GM21529 (cell line): ENCODE measurements at regions not wholly inside any gene's neighbourhood (a gene's known extent, or its start where the extent isn't known, plus 50 kb on each side); places are given as distances from the start of the nearest gene placed in this dataset.

Source experiments
- ATAC-seq: cut with Tn5 transposase; IDR thresholded peaks from one replicate; pipeline ENCODE4 v1.9.1; 2021; ENCODE audit not compliant: unreplicated experiment

DNA sequence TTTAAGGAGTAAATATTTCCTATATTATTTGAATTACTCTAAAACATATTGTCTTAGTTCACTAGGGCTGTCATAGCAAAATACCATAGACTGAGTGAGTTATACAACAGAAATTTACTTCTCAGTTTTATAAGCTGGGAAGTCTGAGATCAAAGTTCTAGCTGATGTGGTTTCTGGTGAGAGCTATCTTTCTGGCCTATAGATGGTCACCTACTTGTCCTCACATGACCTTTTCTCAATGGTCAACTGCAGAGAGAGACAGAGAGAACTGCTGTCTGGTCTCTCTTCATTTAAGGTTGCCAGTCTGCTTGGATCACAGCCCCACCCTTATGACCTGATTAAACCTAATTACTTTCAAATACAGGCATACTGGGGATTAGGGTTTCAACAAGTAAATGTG lies 490.9 kb downstream of the FBXO15 start:
- ATAC-seq: no peak

DNA sequence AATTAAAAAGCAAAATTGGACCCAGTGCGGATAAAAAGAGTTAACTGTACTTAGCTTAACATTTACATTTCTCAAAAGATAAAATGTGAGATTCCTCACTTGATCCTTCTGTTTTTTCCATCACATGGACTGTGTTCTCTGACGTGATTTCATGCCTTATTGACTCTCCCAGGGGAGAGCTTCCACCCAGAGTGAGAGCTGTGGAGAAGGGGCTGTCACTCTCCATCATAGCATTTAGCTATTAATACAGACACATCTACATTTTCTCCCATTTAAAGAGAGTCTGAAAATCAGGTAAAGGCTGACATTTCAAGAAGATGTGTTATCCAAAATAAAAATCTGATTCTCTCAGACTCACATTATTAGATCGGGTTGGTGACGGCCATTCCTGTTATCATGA lies 493.8 kb downstream of the FBXO15 start:
- ATAC-seq: no peak

DNA sequence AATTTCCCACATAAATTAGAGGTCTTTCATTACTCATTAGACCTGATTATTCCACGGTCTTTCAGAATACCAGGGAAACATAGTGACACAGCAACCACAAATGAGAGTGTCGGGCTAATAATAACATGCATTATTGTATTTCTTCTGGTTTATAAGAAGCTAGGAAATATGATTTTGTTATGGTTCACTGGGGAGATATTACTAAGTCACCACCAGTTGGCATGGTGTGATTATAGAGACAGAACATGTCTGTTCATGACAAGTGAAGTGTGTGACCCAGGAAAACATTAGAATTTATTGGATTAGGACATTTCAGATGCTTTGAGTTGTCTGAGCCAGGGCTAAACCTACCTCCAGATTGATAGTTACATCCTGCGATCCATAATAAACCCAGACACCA lies 494.4 kb downstream of the FBXO15 start:
- no peak for ATAC-seq

DNA sequence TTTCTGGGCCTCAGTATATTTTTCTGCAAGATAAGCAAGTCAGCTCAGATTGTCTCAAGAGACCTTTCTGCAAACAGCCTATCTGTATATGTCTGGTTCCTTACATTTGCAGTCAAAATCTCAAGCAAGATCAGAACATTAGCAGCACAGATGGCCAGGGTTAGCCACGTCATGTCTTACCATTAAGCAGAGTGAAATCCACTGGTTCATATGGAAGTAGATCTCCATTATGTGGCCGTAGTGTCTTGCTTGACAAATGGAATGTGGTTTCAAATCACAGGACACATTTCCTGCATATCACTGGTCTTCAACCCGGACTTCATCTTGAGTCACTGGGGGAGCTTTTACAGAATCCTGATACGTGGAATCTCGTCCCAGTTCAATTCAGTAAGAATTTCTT lies 500.2 kb downstream of the FBXO15 start:
- no peak for ATAC-seq

DNA sequence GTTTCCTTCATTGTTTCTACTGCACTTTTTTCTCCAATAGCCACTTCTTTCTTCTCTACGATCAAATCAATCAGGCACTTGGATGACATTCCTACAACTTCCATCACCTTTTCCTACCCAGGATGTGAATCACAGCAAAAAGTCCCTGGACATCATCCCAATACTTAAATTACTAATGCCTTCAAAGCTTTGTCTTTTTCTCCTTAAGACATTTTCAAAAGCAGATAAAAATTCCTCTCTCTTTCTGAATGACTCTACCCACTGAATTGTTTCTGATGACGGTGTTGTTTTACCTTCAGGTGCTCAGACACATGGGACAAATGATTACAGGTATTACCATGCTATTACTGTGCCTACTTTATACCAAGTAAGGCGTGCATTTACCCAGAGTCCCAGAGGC lies 500.9 kb downstream of the FBXO15 start:
- no peak for ATAC-seq

DNA sequence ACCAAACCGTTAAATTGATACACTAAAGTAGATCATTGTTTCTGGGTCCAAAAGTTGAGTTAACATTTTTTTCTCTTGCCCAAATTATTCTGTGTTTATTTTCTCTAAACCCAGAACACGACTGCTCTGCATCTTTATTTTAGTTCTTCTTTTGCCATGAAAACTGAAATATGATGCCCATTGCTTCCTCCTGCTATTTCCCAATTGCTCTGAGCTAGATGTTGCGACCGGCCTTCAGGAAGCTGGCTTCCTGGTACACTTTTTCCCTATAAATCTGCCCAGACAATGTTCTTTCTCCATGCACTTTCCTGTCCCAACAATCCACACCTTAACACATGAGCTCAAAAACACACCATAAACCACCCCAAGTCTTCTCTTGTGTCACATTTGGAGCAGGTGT lies 501.4 kb downstream of the FBXO15 start:
- ATAC-seq: no peak

DNA sequence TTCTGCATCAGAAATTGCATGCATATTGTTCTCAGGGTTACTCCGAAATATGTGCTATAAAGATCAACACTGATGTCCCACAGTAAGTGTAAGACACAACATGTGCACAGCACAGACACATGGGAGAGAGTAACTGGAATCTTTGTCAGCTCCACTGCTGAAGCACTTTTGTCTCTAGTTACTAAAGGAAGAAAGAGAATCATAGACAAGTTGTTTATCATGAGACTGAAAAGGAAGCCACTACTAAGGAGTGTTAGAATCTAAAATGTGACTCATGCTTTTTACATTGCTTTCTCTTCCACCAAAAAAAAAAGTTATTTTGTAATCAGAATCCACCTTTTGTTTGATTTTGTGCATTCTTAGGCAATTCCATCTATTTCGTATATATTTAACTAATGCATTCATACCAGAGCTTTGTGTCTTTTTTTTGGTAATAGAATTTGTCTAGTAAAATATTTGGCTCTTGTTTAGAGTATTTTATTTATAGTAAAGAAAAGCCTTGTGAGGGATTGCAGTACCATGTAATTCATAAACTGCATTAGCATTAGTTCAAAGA lies 502.4 kb downstream of the FBXO15 start:
- no peak for ATAC-seq

DNA sequence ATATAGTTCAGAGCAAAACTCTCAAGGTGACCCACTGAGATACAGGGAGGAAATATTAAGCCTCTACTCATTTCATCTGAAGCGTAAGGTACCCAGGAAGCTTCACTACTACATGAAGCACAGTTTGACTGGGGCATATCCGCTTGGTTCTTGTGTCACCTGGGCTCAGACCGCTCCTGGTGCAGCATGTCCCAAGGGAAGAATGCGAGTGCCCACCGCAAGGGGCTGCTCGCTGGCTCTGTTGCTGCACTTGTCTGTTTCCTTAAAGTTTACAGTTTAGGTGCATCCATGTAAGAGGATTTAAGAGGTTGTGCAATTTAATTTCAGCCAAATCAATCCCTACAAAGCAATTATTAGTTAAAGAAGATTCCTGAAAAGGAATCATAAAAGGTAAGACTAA lies 507.8 kb downstream of the FBXO15 start:
- ATAC-seq: no peak

DNA sequence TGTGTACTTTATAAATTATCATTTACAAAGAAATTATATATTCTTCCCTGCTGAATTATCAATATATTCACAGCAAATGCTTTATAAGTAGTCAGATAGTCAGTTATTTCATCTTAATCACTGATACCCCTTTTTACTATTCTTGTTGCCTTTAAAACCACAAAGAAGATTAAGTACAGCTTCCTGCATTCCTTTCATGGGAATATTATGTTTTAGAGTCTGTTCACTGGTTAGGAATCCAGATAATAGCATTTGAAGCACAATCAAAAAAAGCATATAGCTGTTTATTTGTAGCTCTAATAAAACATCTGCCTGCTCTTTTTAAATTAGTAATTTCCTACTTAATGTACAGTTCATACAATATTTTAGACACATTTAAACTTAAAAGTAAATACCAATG lies 508.9 kb downstream of the FBXO15 start:
- ATAC-seq: no peak

DNA sequence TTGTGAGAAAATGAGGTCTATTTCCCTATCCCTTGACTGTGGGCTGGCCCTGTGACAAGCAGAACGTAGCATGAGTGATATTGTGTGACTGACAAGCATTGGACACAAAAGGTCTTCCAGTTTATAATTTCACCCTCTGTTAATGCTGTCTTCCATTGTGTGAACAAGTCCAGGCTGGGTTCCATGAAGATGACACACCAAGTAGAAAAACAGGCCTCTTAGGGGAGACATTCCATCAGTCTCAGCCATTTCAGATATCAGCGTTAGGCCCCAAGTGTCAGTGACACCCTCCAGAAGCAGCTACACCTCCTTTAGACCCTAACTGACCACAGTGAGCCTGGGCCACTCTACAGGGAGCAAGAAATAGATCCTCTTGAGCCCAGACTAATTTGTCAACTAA lies 511.3 kb downstream of the FBXO15 start:
- no peak for ATAC-seq

DNA sequence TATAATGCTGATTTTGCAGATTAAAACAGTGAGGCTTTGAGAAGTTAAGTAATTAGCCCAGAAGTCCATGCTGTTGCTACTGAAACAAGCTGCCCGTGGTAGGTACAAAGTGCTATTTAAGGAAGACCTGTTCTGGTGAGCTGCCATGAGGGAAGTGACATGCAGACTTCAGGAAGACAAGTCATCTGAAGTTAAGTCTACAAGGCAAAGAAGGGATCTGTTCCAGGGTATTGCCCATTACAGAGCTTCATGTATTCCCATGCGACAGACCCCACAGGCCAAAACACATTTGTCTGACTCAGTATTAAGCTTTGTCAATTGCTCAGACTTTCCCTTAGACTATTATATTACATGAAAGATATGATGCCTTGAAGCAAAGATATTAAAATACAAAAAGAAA lies 520.8 kb downstream of the FBXO15 start:
- ATAC-seq: no peak

DNA sequence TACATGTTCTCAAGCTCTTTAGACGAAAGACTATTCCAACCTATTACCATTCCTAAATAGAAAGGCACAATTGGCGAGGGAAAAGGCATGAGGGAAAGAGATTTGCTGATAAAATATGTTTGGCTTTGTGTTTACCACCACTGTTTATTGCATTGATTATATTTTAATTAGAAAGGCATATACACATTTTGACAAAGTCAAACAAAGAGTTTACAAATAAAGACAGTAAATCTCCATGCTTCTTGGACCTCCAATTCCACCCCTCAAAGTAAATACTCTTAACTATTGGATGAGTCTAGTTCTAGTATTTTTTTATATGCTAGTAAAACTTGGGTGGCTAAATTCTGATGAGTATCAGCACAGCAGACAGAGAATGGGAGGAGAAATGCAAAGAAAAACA lies 521.4 kb downstream of the FBXO15 start:
- ATAC-seq: no peak

DNA sequence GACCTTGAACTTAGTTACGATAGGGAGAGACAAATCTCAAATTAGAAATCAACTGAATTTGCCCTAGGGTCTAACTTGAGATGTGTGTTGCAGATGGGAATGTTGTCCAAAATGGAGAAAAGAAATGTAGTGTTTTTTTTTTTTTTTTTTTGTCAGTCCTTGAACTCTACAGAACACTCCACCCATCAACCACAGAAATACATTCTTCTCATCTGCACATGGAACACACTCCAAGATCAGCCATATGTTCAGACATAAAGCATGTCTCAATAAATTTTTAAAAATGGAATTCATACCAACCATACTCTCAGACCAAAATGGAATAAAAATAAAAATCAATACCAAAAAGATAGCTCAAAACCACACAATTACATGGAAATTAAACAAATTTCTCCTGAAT lies 526.5 kb downstream of the FBXO15 start:
- no peak for ATAC-seq

DNA sequence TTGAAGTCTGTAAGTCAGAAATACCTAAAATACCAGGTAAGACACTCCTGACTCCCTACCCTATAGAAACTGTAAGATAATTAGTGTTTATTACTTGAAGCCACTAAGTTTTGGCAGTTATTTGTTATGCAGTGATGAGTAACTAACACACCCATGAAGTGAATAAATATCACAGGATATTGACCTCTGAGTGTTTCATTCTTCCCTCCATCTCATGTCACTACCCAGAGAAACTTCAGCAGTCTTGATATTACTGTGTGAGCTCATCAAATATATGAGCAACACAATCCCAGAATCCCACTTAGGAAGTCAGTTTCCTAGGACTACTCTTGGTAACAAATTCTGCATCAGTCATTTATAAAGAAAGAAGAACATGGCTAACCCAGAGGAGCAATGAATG lies 529.7 kb downstream of the FBXO15 start:
- no peak for ATAC-seq

DNA sequence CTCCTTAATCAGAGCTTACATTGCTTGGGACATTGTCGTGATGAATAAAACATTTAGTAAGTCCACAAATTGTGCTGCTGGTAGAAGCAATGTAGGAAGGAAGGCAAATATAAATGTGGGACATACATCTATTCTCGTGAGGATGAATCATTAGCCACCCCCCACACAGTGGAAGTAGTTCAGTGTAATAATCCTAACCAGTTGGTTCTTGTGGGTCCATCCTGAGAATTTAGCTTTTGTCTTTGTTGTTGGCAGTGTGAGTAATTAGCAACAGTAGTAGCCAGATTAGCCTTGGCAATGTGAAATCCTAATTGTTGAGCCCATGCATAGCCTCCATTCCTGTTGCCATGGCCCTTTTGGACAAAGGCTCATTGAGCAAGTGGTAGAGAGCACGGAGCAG lies 532.1 kb downstream of the FBXO15 start:
- no peak for ATAC-seq

DNA sequence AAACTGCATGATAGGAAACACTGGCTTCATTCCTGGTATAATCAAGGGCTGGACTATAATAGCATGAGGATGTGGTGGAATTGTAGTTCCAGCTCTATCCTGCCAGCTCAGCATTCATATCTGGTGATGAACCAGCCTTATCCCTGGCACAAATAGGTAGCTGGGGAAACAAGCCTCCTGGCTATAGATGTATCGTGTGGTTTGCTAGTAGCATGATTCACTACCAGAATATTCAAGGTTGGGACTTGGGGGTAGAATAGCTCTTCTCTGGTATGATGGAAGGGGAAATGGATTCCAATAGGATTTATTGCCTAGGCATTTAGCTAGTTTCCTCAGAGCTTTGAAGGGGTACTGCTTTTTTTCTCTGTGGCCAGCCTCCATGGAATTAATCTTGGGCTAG lies 532.8 kb downstream of the FBXO15 start:
- ATAC-seq: no peak

DNA sequence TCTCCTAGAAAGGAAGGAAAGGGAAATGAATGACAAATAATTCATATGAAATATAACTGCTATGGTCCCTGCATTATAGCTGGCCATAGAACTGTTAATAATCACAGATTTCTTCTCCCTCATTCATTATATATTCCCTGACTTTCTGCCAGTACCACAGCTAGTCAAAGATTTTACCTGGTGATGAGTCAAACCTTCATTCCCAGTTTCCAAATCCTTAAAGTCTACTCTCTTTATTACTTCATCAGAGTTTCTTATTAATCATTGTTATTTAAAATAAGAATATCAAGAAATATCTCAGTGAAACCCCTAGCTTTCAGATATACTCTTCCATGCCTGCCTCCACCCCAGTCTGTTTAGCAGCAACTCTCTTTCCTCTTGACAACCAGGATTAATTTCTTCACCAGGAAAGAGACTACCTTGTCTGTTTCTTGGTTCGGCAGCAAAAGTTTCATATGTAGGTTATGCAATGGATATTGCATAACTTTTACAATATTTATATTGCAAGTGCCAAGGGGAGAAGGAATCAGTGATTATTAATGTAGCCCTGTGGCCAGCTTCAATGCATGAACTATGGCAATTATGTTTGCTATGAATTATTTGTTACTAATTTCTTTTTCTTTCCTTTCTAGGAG lies 533.8 kb downstream of the FBXO15 start:
- ATAC-seq: no peak

DNA sequence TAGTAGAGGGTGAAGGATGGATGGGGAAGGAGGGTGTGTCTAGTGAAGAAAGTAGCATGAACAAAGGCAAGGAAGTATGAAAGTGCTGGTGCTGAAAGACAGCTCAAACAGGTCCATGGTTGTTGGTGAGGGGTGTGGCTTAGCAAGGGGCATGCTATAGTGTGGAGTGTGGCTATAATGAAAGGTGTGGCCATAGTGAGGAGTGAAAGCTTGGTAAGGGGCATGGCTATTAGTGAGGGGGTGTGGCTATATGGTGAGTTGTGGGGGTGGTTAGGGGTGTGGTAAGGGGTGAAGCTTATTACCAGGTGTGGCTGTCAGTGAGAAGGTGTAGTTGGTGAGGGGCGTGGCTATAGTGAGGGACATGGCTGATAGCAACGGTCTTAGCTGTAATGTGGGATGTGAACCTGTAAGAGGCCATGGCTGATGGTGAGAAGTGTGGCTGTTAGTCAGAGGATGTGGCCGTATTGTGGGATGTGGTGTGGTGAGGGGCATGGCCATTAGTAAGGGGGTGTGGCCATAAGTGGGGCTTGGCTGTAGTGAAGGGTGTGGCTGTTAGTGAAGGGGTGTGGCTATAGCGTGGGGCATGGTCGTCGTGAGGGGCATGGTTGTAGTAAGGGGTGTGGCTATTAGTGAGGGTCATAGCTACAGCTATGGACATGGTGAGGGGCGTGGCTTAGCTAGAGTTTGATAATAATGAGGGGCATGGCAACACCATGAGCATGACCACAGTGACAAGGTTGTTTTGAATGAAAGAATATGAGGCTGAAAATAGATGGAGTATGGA lies 549.6 kb downstream of the FBXO15 start:
- ATAC-seq: no peak

DNA sequence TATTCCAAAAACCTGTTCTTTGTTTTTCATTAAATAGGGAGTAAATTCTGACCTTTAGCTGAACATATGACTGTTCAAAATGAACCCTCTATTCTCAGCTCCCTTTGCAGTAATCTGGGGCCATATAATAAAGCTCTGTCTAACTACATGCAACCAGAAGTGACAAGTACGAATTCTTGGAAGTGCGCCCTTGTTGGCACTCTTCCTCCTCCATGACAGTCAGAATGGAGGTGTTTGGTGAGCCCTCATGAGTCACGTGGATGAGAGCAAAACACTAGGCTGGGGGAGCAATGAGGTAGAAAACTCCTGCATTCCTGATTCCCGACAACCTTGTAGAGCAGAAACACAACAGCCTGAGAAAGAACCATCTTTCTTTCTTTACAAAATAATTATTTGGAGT lies 552.9 kb downstream of the FBXO15 start:
- no peak for ATAC-seq

DNA sequence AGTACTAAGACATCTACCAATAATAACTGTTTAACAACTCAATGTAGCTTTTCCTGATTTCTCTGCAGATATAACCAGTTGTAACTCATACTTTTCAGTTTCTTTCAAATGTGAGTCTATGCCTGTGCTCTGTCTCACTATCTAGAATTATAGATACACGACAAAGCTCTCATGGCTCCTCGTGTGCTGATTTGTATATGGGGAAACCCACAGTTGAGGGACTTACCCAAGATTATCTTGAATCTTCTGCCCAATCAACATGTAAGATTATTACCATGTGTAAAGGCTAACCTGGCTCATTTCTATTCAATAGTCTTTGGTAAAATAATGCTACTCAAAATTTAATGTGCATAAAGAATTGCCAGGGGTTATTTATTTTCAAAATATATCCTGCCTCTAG lies 554.4 kb downstream of the FBXO15 start:
- no peak for ATAC-seq

DNA sequence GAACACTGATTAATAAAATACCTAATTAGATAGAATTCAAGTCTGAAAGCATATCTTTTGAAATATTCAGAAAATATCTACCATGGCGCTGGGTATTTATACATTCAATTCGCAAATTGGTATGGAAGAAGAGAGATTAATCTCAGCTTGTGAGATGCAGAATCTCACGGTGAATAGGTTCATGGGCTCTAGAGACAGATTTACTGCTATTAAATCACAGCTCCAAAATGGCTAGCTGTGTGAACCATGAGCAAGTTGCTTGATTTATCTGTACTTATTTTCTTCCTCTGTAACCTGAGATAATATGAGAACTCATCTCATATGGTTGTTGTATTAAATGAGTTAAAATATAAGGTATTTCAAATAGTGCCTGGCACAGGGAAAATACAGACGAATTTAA lies 556.7 kb downstream of the FBXO15 start:
- no peak for ATAC-seq

DNA sequence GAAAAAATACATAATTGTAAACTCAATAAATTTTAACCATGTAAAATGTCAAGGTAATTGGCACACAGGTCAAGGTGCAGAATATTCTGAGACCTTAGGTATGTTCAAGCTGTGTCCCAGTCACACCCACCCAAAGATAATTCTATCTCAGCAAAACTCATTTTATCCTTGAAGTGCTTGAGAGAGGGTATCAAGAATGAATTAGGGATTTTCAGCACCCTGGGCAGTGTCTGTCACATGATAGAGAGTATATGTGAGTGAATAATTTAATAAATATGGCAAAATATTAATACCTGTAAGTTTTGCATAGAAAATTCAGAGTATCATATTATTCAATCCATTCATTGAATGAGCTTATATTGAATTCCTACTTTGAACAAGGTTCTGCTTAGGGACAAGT lies 567.9 kb downstream of the FBXO15 start:
- no peak for ATAC-seq

DNA sequence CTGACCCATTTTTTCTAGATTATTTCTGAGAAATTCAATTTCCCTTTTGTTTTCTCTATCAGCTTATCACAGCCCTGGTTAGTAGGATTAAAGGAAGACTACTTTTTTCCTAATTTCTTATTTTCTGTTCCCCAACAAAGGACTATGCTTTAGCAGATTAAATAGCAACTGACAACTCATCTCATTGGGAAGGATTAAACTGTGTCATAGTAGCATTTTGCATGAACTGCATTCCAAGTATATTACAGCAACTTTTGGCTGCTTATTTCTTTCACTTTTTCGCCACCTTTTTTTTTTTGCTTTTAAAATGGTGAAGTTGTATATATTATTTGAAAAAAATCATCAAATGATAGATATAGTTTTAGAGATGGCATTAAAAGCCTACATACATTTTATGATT lies 570.3 kb downstream of the FBXO15 start:
- ATAC-seq: no peak
